ENCODE measurements at regions not wholly inside any gene's neighbourhood (a gene's known extent, or its start where the extent isn't known, plus 50 kb on each side); places are given as distances from the start of the nearest gene placed in this dataset.
"Not testable (repeated sequence)": the region's sequence is repeated elsewhere in the genome, so short reads cannot be mapped to it uniquely, and the experiment has no call there.

DNA sequence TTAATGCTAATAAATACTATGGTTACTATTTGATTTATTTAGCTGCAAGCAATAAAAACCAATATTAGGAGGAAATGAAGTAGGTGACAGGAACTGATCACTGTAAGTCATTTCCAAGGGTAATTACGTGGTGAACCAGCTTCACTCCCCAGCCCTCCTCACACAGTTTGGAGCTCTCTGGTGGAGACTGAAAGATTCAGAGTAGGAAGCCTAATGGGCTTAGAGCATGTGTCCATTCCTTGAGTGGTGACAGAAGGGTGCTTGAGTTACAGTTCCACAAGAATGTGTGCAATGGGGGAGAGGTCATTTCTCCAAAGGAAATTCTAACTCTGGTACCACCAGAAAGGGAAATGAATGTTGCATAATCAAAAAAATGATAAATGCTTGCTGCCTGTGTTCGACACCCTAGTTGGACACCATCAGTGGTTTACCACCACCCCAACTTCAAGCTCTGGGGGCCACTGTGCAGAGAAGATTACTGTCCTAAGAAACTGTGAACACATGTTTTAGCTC is 285.1 kb upstream of the MMADHC start:
- FAIRE-seq (no peak), DNase-seq (ENCODE audit: insufficient read length) (no peak)
- no peak for TF ChIP-seq TAF1 (IDR thresholded peaks at IDR 0.05; ENCODE audit: borderline replicate concordance, low read depth, low read length)
- no peak for TF ChIP-seq POLR2AphosphoS5 (IDR thresholded peaks at IDR 0.05; ENCODE audit: low read depth, low read length)
- no peak for TF ChIP-seq POLR2A (IDR thresholded peaks at IDR 0.05; ENCODE audit: low read depth, low read length)

DNA sequence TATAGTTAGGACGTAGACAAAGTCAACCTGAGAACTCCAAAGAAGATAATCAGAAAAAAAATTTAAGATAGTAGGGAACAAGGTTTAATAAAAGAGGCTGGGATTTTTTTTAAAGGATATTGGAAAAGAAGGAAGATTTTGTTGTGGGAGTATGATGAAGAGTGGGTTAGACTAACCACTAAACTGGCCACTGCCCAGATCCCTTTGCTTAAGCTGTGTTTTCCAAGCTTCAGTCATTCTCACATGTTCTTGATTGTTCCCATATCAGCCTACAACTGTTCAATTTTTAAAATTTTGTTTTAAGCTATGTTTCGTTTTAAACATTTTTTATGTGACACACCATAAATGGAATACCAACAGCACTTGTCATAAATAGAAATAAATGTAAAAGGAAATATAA is 284.5 kb upstream of the MMADHC start:
- DNase-seq (ENCODE audit: insufficient read length): no peak
- TF ChIP-seq POLR2A (IDR thresholded peaks at IDR 0.05; ENCODE audit: low read depth, low read length): no peak
- TF ChIP-seq TAF1 (IDR thresholded peaks at IDR 0.05; ENCODE audit: borderline replicate concordance, low read depth, low read length): no peak
- TF ChIP-seq POLR2AphosphoS5 (IDR thresholded peaks at IDR 0.05; ENCODE audit: low read depth, low read length): no peak
- FAIRE-seq: no peak

DNA sequence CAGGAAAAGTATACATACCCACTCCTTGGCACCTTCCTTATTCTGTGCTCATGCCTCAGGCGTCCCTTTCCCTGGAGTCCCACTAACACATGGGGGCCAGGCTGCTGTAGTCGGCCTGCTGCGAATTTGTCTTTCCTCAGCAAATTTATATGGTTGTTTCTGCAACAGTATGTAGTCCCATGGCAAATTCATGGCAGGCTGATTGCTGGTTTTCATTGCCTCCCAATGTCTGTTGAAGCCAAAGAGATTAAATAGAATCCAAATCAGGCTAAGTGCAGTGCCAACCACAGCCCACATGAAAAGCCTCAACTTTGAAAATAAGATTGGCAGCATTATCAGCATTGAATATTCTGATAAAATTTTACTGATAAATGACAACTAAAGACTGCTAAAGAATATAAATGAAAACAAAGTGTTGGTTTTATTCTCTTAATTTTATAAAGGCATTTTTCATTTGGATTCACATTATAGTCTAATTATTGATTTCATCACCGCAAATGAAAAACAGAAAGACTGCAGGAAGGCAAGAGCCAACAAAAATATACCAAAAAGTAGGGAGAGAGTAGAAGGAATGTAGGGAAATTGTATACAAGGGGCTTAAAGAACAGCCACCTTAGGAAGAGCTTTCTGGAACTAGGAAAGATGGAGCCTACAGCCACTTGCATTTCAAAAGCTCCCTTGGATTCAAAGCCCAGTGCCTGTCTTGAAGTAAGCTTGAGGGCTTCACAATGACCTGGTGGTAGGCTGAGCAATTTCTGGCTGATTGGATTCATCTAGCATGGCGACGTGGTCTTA is 283.7 kb upstream of the MMADHC start:
- TF ChIP-seq POLR2A (IDR thresholded peaks at IDR 0.05; ENCODE audit: low read depth, low read length) (no peak), TAF1 (IDR thresholded peaks at IDR 0.05; ENCODE audit: borderline replicate concordance, low read depth, low read length) (no peak), POLR2AphosphoS5 (IDR thresholded peaks at IDR 0.05; ENCODE audit: low read depth, low read length) (no peak)
- DNase-seq (ENCODE audit: insufficient read length): no peak
- FAIRE-seq: no peak

DNA sequence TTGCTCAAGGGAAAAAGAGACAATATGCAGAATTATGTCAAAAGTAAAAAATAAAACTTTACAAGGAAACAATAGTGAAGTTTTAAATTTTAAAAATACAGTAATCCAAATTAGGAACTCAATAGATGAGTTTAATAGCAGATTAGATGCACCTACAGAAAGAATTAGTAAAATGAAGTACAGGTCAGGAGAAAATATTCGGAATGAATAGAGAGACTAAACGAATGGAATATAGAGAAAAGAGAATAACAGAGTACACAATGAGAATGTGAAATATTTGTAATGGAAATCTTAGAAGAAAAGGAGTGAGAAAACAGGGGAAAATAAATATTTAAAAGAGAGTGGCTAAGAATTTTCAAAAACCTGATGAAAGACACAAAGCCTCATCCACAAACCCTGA is 275.7 kb upstream of the MMADHC start:
- no peak for DNase-seq (ENCODE audit: insufficient read length)
- no peak for FAIRE-seq
- TF ChIP-seq TAF1 (IDR thresholded peaks at IDR 0.05; ENCODE audit: borderline replicate concordance, low read depth, low read length) (no peak), POLR2A (IDR thresholded peaks at IDR 0.05; ENCODE audit: low read depth, low read length) (no peak), POLR2AphosphoS5 (IDR thresholded peaks at IDR 0.05; ENCODE audit: low read depth, low read length) (no peak)

DNA sequence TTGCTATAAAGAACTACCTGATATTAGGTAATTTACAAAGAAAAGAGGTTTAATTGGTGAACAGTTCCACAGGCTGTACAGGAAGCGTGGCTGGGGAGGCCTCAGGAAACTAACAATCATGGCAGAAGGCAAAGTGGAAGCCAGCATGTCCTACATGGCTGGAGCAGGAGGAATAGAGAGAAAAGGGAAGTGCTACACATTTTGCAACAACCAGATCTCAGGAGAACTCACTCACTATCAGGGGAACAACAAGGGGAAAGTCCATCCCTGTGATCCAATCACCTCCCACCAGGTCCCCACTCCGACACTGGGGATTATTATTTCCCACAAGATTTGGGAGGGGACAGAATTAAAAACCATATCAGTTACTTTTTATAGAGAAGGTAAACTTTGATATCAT is 273.5 kb upstream of the MMADHC start:
- no peak for FAIRE-seq
- DNase-seq (ENCODE audit: insufficient read length): no peak
- TF ChIP-seq POLR2A (IDR thresholded peaks at IDR 0.05; ENCODE audit: low read depth, low read length) (no peak), TAF1 (IDR thresholded peaks at IDR 0.05; ENCODE audit: borderline replicate concordance, low read depth, low read length) (no peak), POLR2AphosphoS5 (IDR thresholded peaks at IDR 0.05; ENCODE audit: low read depth, low read length) (no peak)

DNA sequence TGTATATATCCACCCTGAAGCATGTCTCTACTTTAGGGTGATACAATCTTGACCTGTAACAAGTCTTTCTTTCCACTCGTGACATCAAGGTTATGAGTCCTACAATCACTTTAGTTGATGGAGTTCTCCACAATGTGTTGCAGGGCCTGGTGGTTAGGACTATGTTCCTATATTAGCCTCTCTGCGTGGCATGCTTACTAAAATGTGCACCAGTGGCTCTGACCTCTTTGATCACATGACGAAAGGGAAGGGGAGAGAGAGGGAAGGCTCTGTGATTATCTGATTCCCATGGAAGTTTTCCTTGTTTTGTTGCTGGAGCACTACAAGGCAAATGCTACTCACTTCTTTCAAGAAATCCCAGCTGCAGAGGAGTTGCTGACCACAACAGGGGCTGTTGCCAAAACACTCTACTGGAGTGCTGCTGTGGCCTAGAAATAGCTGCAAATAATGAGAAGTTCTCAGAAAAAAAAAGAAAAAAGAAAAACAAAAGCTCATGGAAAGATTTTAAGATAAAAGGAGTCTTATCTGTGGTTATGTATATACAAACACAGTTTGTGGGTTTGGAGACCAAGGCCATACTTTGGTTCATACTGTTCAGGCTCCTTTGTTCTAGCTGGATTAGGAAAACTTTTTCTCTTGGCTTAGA is 272.8 kb upstream of the MMADHC start:
- FAIRE-seq (no peak), DNase-seq (ENCODE audit: insufficient read length) (no peak)
- TF ChIP-seq POLR2AphosphoS5 (IDR thresholded peaks at IDR 0.05; ENCODE audit: low read depth, low read length) (no peak), TAF1 (IDR thresholded peaks at IDR 0.05; ENCODE audit: borderline replicate concordance, low read depth, low read length) (no peak), POLR2A (IDR thresholded peaks at IDR 0.05; ENCODE audit: low read depth, low read length) (no peak)

DNA sequence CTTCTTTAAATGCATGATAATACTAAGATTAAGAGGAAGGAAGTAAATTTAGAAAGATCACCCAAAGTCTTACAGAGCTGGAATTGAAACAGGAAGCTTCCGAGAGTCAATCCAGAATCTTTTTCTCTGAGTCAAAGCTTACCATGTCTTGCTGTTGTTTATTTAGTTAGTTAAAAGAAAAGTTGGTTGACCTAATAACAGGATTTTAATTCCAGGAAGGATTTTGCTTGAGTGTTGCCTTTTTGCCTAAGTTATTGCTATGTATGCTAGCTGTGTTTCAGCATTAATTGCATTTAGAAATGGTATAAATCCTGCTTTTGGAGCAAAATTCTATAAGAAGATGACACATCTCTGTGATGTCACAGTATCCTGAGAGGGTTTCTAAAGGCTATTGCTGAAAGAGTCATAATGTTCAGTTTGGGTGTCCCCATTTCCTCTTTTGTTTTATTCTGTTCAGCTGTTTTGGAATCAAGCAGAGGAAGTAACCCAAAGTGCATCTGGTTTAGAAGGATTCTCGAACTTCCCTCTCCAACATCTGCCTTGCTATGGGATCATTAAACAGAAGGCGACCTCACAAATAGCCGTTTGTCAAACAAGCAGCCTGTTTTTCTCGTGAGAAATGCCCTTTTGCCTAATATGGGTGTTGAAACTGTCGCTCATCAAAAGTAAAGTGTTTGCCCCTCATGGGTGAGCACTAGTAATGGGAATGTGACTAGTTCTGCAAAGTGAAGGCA is 271.5 kb upstream of the MMADHC start:
- TF ChIP-seq TAF1 (IDR thresholded peaks at IDR 0.05; ENCODE audit: borderline replicate concordance, low read depth, low read length) (no peak), POLR2A (IDR thresholded peaks at IDR 0.05; ENCODE audit: low read depth, low read length) (no peak), POLR2AphosphoS5 (IDR thresholded peaks at IDR 0.05; ENCODE audit: low read depth, low read length) (no peak)

DNA sequence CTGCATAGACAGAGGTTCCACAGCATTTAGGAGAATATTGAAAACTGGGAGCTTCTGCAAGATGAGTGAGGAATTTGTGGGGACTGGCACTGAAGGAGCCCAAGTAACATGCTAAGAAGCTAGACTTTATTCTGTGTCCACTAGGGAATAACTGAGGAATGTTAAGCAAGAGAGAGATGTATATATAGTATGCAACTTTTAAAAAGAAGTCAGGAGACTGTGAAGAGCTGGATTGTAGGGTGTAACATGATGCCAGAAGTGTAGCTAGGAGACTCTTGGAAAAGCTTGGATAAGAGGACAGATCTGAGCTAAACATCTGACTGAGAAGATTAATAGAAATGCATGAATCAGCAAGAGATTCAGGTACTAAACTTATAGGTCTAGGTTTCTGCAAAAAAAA is 270.6 kb upstream of the MMADHC start:
- DNase-seq (ENCODE audit: insufficient read length) (no peak), FAIRE-seq (no peak)
- TF ChIP-seq TAF1 (IDR thresholded peaks at IDR 0.05; ENCODE audit: borderline replicate concordance, low read depth, low read length): no peak
- no peak for TF ChIP-seq POLR2AphosphoS5 (IDR thresholded peaks at IDR 0.05; ENCODE audit: low read depth, low read length)
- no peak for TF ChIP-seq POLR2A (IDR thresholded peaks at IDR 0.05; ENCODE audit: low read depth, low read length)

More for the DNA sequence above, 271.5 kb upstream of the MMADHC start:
- DNase-seq (ENCODE audit: insufficient read length) (no peak), FAIRE-seq (no peak)

DNA sequence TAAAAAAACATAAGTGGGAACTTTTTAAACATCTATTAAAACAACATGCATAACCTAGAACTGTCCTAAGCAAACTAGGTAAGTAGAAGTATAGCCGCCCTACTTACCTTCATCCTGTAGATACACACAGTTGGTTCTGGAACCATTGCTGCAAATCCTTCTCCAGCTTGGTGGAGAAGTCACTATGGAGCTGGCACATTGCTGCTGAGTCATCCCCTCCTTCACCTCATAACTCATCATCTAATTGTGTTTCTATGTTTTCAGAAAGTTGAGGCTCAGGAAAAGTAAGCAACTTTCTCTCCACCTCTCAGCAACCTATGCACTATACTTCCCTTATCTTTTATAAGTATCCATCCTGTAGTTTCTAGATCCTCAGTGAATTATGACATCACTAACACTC is 269.8 kb upstream of the MMADHC start:
- no peak for DNase-seq (ENCODE audit: insufficient read length)
- no peak for FAIRE-seq
- TF ChIP-seq POLR2A (IDR thresholded peaks at IDR 0.05; ENCODE audit: low read depth, low read length) (no peak), TAF1 (IDR thresholded peaks at IDR 0.05; ENCODE audit: borderline replicate concordance, low read depth, low read length) (no peak), POLR2AphosphoS5 (IDR thresholded peaks at IDR 0.05; ENCODE audit: low read depth, low read length) (no peak)

DNA sequence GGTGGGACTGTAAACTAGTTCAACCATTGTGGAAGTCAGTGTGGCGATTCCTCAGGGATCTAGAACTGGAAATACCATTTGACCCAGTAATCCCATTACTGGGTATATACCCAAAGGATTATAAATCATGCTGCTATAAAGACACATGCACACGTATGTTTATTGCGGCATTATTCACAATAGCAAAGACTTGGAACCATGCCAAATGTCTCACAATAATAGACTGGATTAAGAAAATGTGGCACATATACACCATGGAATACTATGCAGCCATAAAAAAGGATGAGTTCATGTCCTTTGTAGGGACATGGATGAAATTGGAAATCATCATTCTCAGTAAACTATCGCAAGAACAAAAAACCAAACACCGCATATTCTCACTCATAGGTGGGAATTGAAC is 268.3 kb upstream of the MMADHC start:
- not testable (repeated sequence) for DNase-seq (ENCODE audit: insufficient read length); FAIRE-seq

DNA sequence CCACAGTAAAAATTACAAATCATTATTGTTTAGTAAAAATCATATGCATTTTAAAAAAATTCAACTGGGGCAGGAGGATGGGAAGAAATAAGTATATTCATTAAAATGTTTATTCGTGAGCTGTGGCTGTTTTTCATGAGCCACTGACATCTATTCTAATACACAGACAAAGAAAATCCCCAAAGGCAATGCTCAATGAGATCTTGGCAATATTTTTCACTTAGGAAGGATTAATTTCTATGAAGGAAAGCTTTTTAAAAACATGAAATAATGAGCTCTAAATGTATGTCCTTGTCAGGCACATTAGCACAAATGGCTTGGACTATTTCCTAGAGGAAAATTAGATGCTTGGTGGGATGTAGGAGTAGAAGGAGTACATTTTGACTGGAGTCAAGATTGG is 262.0 kb upstream of the MMADHC start:
- TF ChIP-seq POLR2AphosphoS5 (IDR thresholded peaks at IDR 0.05; ENCODE audit: low read depth, low read length) (no peak), TAF1 (IDR thresholded peaks at IDR 0.05; ENCODE audit: borderline replicate concordance, low read depth, low read length) (no peak), POLR2A (IDR thresholded peaks at IDR 0.05; ENCODE audit: low read depth, low read length) (no peak)
- FAIRE-seq (no peak), DNase-seq (ENCODE audit: insufficient read length) (no peak)
